Caco-2 (cell line): ENCODE measurements at regions not wholly inside any gene's neighbourhood (a gene's known extent, or its start where the extent isn't known, plus 50 kb on each side); places are given as distances from the start of the nearest gene placed in this dataset.
"Not testable (repeated sequence)": the region's sequence is repeated elsewhere in the genome, so short reads cannot be mapped to it uniquely, and the experiment has no call there.

Experiments
- BruUV-seq: library from RNA; stranded (reverse); fragments of 400-500 nt; replicated peaks from 2 replicates; lab custom pipeline; 2021; lab: Mats Ljungman, UMichigan
- CTCF ChIA-PET: fragments of 300-600 bp; sonication (Branson Sonifier 250); formaldehyde crosslinking; loops from one replicate; lab custom pipeline; 2022; ENCODE audit warnings: antibody characterized with exemption; lab: Charles Lee
- POLR2A ChIA-PET: fragments of 300-600 bp; sonication (Branson Sonifier 250); formaldehyde crosslinking; loops from one replicate; lab custom pipeline; 2022; ENCODE audit warnings: antibody characterized with exemption; lab: Charles Lee
- DNase-seq, 2 experiments: peaks; one replicate each; pipeline versions ENCODE4 v3.0.0 to v3.0.0-alpha.2; 2020 to 2022
- H3K27me3 ChIP-seq: replicated peaks from 2 replicates; pipeline ENCODE4 v1.6.0; 2011; ENCODE audit warnings: low read length; ENCODE audit not compliant: control insufficient read depth, insufficient read depth
- H3K36me3 ChIP-seq: 2 replicates; pipeline ENCODE4 v1.5.1; 2011; ENCODE audit warnings: low read length; ENCODE audit not compliant: control insufficient read depth, insufficient read depth
- H3K4me1 ChIP-seq: fragments of 250-450 bp; sonication (Bioruptor Pico); 2 replicates; pipeline ENCODE4 v1.5.1; 2020; ENCODE audit warnings: mild to moderate bottlenecking
- H3K4me3 ChIP-seq: 2 replicates; pipeline ENCODE4 v1.5.1; 2011; ENCODE audit warnings: low read depth, mild to moderate bottlenecking, control low read depth, low read length
- H3K9me3 ChIP-seq: fragments of 250-450 bp; sonication (Bioruptor Pico); 2 replicates; pipeline ENCODE4 v1.5.1; 2020; ENCODE audit warnings: mild to moderate bottlenecking, moderate library complexity
- H3K27ac Mint-ChIP-seq: one replicate; pipeline ENCODE4 v1.8.0; 2022; ENCODE audit warnings: mixed read lengths; ENCODE audit not compliant: unreplicated experiment
- H3K27me3 Mint-ChIP-seq: one replicate; pipeline ENCODE4 v1.8.0; 2022; ENCODE audit warnings: mixed read lengths; ENCODE audit not compliant: insufficient read depth, unreplicated experiment
- H3K36me3 Mint-ChIP-seq: one replicate; pipeline ENCODE4 v1.8.0; 2022; ENCODE audit warnings: mild to moderate bottlenecking, mixed read lengths; ENCODE audit not compliant: insufficient read depth, unreplicated experiment
- H3K4me1 Mint-ChIP-seq: one replicate; pipeline ENCODE4 v1.8.0; 2022; ENCODE audit warnings: low read depth, mixed read lengths; ENCODE audit not compliant: unreplicated experiment
- H3K4me3 Mint-ChIP-seq: one replicate; pipeline ENCODE4 v1.8.0; 2022; ENCODE audit warnings: mild to moderate bottlenecking, moderate library complexity, mixed read lengths; ENCODE audit not compliant: unreplicated experiment
- H3K9me3 Mint-ChIP-seq: one replicate; pipeline ENCODE4 v1.8.0; 2022; ENCODE audit warnings: mixed read lengths; ENCODE audit not compliant: unreplicated experiment
- intact Hi-C: fragments of 100-400 bp; cut with micrococcal nuclease; formaldehyde crosslinking; loops from one replicate; pipeline ENCODE4 v1.10.0; 2022; ENCODE audit not compliant: unreplicated experiment

DNA sequence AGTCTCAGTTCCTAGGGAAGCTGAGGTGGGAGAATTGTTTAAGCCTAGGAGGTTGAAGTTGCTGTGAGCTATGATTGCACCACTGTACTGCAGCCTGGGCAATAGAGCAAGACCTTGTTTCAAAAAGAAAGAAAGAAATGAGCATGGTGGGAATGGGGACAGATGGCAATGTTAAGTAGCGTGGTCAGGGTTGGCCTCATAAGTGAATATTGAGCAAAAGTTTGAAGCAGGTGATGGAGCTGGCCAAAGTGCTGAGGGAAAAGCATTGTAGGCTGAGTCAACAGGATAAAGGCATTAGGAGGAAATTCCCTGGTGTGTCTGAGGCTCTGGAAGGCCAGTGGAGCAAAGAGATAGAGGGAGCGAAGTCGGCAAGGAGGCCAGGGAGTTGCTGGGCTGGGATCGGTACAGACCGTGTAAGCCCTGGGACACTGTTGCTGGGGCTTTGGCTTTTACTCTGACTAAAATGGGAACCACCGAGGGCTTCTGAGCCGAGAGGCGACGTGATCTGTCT is 151.0 kb downstream of the RALA start:
- H3K4me3 ChIP-seq, BruUV-seq, CTCF ChIA-PET, H3K27me3 ChIP-seq, POLR2A ChIA-PET, H3K36me3 ChIP-seq, H3K4me1 ChIP-seq, H3K36me3 Mint-ChIP-seq, H3K4me1 Mint-ChIP-seq, DNase-seq, H3K27ac Mint-ChIP-seq, H3K4me3 Mint-ChIP-seq, intact Hi-C loops, H3K9me3 Mint-ChIP-seq, H3K27me3 Mint-ChIP-seq, H3K9me3 ChIP-seq: not testable (repeated sequence)

DNA sequence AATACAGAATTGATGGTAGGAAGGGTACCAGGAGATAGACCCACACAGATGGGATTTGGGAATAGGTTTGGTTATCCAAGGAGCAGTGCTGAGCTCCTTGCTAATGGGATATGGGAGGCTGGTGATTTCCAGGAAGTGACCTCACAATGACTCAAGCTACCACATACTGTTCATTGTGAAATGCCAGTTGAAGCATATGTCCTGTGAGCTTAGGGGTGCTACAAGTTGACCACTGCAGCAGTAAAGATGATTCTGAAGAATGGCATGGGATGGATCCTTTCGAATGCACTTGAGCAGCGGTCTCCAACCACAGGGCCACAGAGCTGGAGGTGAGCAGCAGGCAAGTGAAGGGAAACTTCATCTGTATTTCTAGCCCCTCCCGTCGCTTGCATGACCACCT is 158.2 kb downstream of the RALA start:
- H3K36me3 Mint-ChIP-seq, H3K4me3 ChIP-seq, H3K4me1 ChIP-seq, H3K27me3 Mint-ChIP-seq, H3K9me3 Mint-ChIP-seq, BruUV-seq, H3K27me3 ChIP-seq, intact Hi-C loops, H3K36me3 ChIP-seq, POLR2A ChIA-PET, H3K4me1 Mint-ChIP-seq, CTCF ChIA-PET, DNase-seq, H3K27ac Mint-ChIP-seq, H3K4me3 Mint-ChIP-seq, H3K9me3 ChIP-seq: not testable (repeated sequence)

DNA sequence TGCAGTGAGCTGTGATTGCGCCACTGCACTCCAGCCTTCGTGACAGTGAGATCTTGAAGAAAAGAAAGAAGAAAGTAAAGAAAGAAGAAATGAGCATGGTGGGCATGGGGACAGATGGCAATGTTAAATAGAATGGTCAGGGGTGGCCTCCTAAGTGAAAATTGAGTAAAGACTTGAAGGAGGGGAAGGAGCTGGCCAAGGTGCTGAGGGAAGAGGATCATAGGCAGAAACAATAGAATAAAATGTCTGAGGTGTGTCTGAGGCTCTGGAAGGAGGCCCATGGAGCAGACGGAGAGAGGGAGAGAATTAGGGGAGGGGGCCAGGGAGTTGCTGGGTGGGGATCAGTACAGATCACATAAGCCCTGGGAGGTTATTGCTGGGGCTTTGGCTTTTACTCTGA is 163.1 kb downstream of the RALA start:
- H3K36me3 ChIP-seq, H3K36me3 Mint-ChIP-seq, H3K9me3 ChIP-seq, H3K27me3 Mint-ChIP-seq, H3K4me3 ChIP-seq, intact Hi-C loops, H3K9me3 Mint-ChIP-seq, H3K27me3 ChIP-seq, H3K4me1 Mint-ChIP-seq, POLR2A ChIA-PET, BruUV-seq, H3K4me3 Mint-ChIP-seq, H3K27ac Mint-ChIP-seq, H3K4me1 ChIP-seq, CTCF ChIA-PET: not testable (repeated sequence)
- DNase-seq: peak in 1 of 2 experiments; percentile 12

DNA sequence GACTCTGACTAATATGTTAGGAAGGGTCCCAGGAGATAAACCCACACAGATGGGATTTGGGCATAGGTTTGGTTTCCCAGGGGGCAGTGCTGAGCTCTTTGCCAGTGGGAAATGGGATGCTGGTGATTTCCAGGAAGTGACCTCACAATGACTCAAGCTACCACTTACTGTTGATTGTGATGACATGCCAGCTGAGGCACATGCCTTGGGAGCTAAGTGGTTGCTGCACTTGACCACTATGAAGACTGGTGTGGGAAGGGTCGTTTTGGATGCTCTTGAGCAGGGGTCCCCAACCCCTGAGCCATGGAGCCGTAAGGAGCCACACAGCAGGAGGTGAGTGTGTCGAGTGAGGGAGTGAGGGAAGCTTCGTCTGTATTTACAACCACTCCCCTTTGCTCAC is 159.0 kb upstream of the CDK13 start:
- DNase-seq, H3K9me3 ChIP-seq, H3K27ac Mint-ChIP-seq, H3K4me3 ChIP-seq, H3K4me1 Mint-ChIP-seq, BruUV-seq, intact Hi-C loops, H3K9me3 Mint-ChIP-seq, H3K4me3 Mint-ChIP-seq, H3K4me1 ChIP-seq, POLR2A ChIA-PET, H3K27me3 ChIP-seq, H3K27me3 Mint-ChIP-seq, H3K36me3 ChIP-seq: not testable (repeated sequence)
- CTCF ChIA-PET: interaction anchor here (0.7 to 1.7 kb wide), 2 partner anchors 13 to 211 kb away, joined by 3 to 6 read pairs; no protein-coding TSS in a partner anchor
- H3K36me3 Mint-ChIP-seq: peaks cover 21% of the 10 kb centered on the region

DNA sequence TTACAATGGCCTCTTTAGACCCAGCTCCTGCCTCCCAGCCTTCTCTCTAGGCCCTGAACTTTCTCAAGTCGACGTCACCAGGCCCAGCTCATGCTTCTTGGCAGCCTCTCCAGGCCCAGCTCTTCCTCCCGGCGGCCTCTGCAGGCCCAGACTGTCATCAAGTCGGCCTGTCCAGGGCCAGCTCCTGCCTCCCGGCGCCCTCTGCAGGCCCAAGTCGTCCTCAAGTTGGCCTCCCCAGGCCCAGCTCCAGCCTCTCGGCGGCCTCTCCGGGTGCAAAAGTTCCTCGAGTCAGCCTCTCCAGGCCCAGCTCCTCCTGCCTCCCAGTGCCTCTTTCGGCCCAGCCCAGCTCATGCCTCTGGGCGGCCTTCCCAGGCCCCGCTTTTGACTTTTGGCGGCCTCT is 158.1 kb upstream of the CDK13 start:
- H3K27ac Mint-ChIP-seq, H3K27me3 Mint-ChIP-seq, BruUV-seq, H3K9me3 ChIP-seq, H3K4me1 Mint-ChIP-seq, H3K4me3 ChIP-seq, H3K27me3 ChIP-seq, POLR2A ChIA-PET, H3K4me3 Mint-ChIP-seq, H3K9me3 Mint-ChIP-seq, H3K4me1 ChIP-seq, H3K36me3 ChIP-seq: not testable (repeated sequence)
- CTCF ChIA-PET: interaction anchor here (0.7 to 1.7 kb wide), 2 partner anchors 14 to 212 kb away, joined by 3 to 6 read pairs; no protein-coding TSS in a partner anchor
- H3K36me3 Mint-ChIP-seq: peaks cover 24% of the 10 kb centered on the region
- DNase-seq: peak in 1 of 2 experiments; percentile 13
- intact Hi-C loops: loop anchor here (2.0 kb wide), 1 partner anchor 211 kb away; no protein-coding TSS in a partner anchor

DNA sequence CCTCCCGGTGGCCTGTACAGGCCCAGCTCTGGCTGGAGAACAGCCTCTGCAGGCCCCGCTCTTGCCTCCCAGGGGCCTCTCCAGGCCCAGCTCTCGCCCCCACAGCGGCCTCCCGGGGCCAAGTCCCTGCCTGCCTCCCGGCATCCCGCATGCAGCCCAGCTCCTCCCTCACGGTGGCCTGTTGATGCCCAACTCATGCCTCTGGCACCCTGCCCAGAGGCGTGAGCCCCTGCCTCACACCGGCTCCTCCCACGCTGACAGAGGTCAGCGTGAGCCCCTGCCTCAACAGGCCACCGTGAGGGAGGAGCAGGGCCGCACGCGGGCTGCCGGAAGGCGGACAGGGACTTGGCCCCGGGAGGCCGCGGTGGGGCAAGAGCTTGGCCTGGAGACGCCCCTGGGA is 157.0 kb upstream of the CDK13 start:
- H3K4me3 Mint-ChIP-seq, CTCF ChIA-PET, BruUV-seq, H3K9me3 ChIP-seq, H3K9me3 Mint-ChIP-seq, H3K27me3 ChIP-seq, H3K4me3 ChIP-seq, DNase-seq, H3K4me1 ChIP-seq, POLR2A ChIA-PET, H3K27ac Mint-ChIP-seq, H3K27me3 Mint-ChIP-seq, H3K36me3 ChIP-seq, H3K4me1 Mint-ChIP-seq: not testable (repeated sequence)
- intact Hi-C loops: loop anchor here (2.0 kb wide), 1 partner anchor 212 kb away; no protein-coding TSS in a partner anchor
- H3K36me3 Mint-ChIP-seq: peaks cover 24% of the 10 kb centered on the region

DNA sequence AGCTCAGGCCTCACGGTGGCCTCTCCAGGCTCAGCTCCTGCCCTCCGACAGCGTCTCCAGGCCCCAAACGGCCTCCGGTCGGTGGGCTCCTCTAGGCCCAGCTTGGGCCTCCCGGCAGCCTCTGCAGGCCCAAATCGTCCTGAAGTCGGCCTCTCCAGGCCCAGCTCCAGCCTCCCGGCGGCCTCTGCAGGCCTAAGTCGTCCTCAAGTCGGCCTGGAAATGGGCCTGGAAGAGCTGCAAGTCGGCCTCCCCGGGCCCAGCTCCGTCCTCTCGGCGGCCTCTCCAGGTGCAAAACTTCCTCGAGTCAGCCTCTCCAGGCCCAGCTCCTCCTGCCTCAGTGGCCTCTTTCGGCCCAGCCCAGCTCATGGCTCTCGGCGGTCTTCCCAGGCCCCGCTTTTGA is 156.2 kb upstream of the CDK13 start:
- H3K27ac Mint-ChIP-seq, H3K9me3 Mint-ChIP-seq, BruUV-seq, H3K4me1 ChIP-seq, H3K27me3 ChIP-seq, CTCF ChIA-PET, DNase-seq, H3K36me3 ChIP-seq, H3K4me1 Mint-ChIP-seq, H3K4me3 Mint-ChIP-seq, POLR2A ChIA-PET, H3K27me3 Mint-ChIP-seq, H3K9me3 ChIP-seq, H3K4me3 ChIP-seq: not testable (repeated sequence)
- peaks cover 24% of the 10 kb centered on the region for H3K36me3 Mint-ChIP-seq
- intact Hi-C loops: loop anchor here (2.0 kb wide), 1 partner anchor 213 kb away; no protein-coding TSS in a partner anchor
